Fibroblast of lung (primary cell): ENCODE measurements at regions not wholly inside any gene's neighbourhood (a gene's known extent, or its start where the extent isn't known, plus 50 kb on each side); places are given as distances from the start of the nearest gene placed in this dataset.
"Not testable (repeated sequence)": the region's sequence is repeated elsewhere in the genome, so short reads cannot be mapped to it uniquely, and the experiment has no call there.

Experiments used
- DNase-seq, 2 donors: peaks; one replicate each; pipeline versions ENCODE4 v3.0.0 to v3.0.0-alpha.2; 2010; ENCODE audit warnings: low read depth in 2 of 2
- H2AFZ ChIP-seq: 2 replicates; pipeline ENCODE4 v1.5.1; 2012; ENCODE audit warnings: low read length, control low read depth, inconsistent platforms
- H3K27ac ChIP-seq: 2 replicates; pipeline ENCODE4 v1.5.1; 2011; ENCODE audit warnings: low read length, control low read depth; ENCODE audit not compliant: insufficient read depth
- H3K27me3 ChIP-seq: 2 replicates; pipeline ENCODE4 v1.5.1; 2011; ENCODE audit warnings: mild to moderate bottlenecking, low read length; ENCODE audit not compliant: control insufficient read depth, insufficient read depth
- H3K36me3 ChIP-seq: 2 replicates; pipeline ENCODE4 v1.5.1; 2011; ENCODE audit warnings: low read length; ENCODE audit not compliant: control insufficient read depth, insufficient read depth
- H3K4me1 ChIP-seq: 2 replicates; pipeline ENCODE4 v1.5.1; 2011; ENCODE audit warnings: low read length; ENCODE audit not compliant: control insufficient read depth, insufficient read depth; ENCODE audit errors: extremely low read depth
- H3K4me2 ChIP-seq: 2 replicates; pipeline ENCODE4 v1.5.1; 2011; ENCODE audit warnings: low read length, control low read depth; ENCODE audit not compliant: insufficient read depth; ENCODE audit errors: extremely low read depth
- H3K4me3 ChIP-seq, 4 experiments: fragments of 200-600 bp in 1 of 4; sonication (generic) in 1 of 4; replicated peaks in 1 of 4; 2 replicates each; pipeline ENCODE4 v1.5.1; 2011 to 2016; ENCODE audit warnings: low read length in 4 of 4, low read depth in 3 of 4, mild to moderate bottlenecking in 3 of 4, control low read depth in 2 of 4, inconsistent platforms in 1 of 4, mixed read lengths in 1 of 4; ENCODE audit not compliant: insufficient read depth in 1 of 4; ENCODE audit errors: control extremely low read depth in 1 of 4
- H3K79me2 ChIP-seq: 2 replicates; pipeline ENCODE4 v1.5.1; 2012; ENCODE audit warnings: mild to moderate bottlenecking, low read length, inconsistent platforms; ENCODE audit not compliant: control insufficient read depth, insufficient read depth
- H3K9ac ChIP-seq: 2 replicates; pipeline ENCODE4 v1.5.1; 2011; ENCODE audit warnings: mild to moderate bottlenecking, low read length, control low read depth; ENCODE audit not compliant: insufficient read depth
- H3K9me3 ChIP-seq: 2 replicates; pipeline ENCODE4 v1.5.1; 2012; ENCODE audit warnings: low read depth, low read length; ENCODE audit not compliant: control insufficient read depth, insufficient read depth
- H4K20me1 ChIP-seq: 2 replicates; pipeline ENCODE4 v1.5.1; 2011; ENCODE audit warnings: low read length; ENCODE audit not compliant: control insufficient read depth, insufficient read depth; ENCODE audit errors: extremely low read depth
- CTCF ChIP-seq, 2 donors: IDR thresholded peaks in 1 of 2; conservative IDR thresholded peaks in 1 of 2; 1 replicate in 1 of 2; 2 replicates in 1 of 2; pipeline ENCODE4 v1.5.1; 2011 to 2012; ENCODE audit warnings: low read length in 2 of 2, control low read depth in 1 of 2, inconsistent platforms in 1 of 2, low read depth in 1 of 2, mild to moderate bottlenecking in 1 of 2
- EZH2 ChIP-seq: IDR thresholded peaks from 2 replicates; pipeline ENCODE4 v1.5.1; 2012; ENCODE audit warnings: low read length, control low read depth, mild to moderate bottlenecking; ENCODE audit errors: missing control alignments

DNA sequence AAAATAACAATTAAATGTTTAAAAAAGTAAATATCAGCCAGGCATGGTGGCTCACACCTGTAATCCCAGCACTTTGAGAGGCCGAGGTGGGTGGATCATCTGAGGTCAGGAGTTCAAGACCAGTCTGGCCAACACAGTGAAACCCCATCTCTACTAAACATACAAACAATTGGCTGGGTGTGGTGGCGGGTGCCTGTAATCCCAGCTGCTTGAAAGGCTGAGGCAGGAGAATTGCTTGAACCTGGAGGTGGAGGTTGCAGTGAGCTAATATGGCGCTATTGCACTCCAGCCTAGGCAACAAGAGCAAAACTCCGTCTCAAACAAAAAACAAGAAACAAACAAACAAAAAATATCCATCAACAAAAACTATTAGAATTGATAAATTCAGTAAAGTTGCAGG, 77.5 kb downstream of the SNX5 start:
- H3K27me3 ChIP-seq, H3K9ac ChIP-seq, H3K9me3 ChIP-seq, H3K36me3 ChIP-seq, H3K4me2 ChIP-seq, H2AFZ ChIP-seq, DNase-seq, H3K79me2 ChIP-seq, H3K4me1 ChIP-seq, H4K20me1 ChIP-seq, H3K27ac ChIP-seq, H3K4me3 ChIP-seq: not testable (repeated sequence)

DNA sequence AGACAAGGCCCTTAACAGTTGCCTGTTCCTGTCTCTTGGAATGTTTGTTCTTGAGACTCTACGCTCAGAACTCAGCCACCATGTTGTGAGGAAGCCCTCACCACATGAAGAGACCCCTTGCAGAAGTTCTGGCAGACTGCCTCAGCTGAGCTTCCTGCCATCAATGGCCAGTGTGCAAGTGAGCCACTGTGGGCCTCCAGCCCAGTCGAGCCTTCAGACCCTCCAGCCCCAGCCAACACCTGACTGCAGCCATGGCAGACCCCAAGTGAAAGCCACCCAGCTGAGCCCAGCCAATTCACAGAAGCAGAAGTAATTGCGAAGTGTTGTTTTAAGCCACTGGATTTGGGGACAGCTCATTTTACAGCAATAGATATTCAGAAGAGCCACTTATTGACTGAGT, 78.3 kb downstream of the SNX5 start:
- no peaks in the 10 kb centered on the region for H3K4me1 ChIP-seq
- TF ChIP-seq EZH2 (no peak), CTCF (conservative IDR thresholded peaks at IDR 0.05 in 1 of 2, IDR thresholded peaks at IDR 0.05 in 1 of 2; ENCODE audit: low read depth in 1 of 2, low read length in 2 of 2) (no peak)

GRCh38 chr20:17889226-17889625, 79.4 kb downstream of the SNX5 start:
- Histone ChIP-seq H3K4me3 (no peak overlapping the region), H3K27me3 (no peaks in the 10 kb centered on the region), H3K79me2 (no peaks in the 10 kb centered on the region), H3K4me2 (no peak overlapping the region), H3K4me1 (no peaks in the 10 kb centered on the region), H4K20me1 (no peaks in the 10 kb centered on the region), H3K9me3 (no peaks in the 10 kb centered on the region), H3K36me3 (no peaks in the 10 kb centered on the region), H3K27ac (no peak overlapping the region), H3K9ac (no peak overlapping the region), H2AFZ (no peak overlapping the region)
- peak; percentile 41 to 68 for DNase-seq
- peak; percentile 30 to 33 for TF ChIP-seq CTCF (conservative IDR thresholded peaks at IDR 0.05 in 1 of 2, IDR thresholded peaks at IDR 0.05 in 1 of 2; ENCODE audit: low read depth in 1 of 2, low read length in 2 of 2)
- TF ChIP-seq EZH2 = no peak

More for the DNA sequence above, 78.3 kb downstream of the SNX5 start:
- Histone ChIP-seq H3K27me3 (no peaks in the 10 kb centered on the region), H3K9ac (no peak overlapping the region), H3K4me2 (no peak overlapping the region), H3K9me3 (no peaks in the 10 kb centered on the region), H3K27ac (no peak overlapping the region), H3K4me3 (no peak overlapping the region), H3K36me3 (no peaks in the 10 kb centered on the region), H2AFZ (no peak overlapping the region), H3K79me2 (no peaks in the 10 kb centered on the region), H4K20me1 (no peaks in the 10 kb centered on the region)
- DNase-seq = no peak

DNA sequence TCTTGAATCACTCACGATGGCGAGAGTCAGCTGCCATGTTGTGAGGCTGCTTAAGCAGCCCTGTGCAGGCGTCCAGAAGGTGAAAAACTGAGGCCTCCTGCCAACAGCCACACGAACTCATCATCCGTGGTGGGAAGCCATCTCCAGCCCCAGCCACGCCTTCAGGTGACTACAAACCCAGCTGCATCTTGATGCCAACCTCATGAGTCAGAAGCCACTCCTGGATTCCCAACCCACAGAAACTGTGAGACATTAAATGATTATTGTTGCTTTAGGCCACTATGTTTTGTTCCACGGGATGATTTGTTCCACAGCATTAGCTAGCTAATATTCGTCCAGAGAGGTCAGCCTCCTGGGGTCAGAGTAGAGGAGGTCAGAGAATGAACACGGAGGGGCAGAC, 80.5 kb downstream of the SNX5 start:
- no peak overlapping the region for H3K4me2 ChIP-seq
- no peaks in the 10 kb centered on the region for H3K79me2 ChIP-seq
- TF ChIP-seq EZH2 = no peak
- no peak for TF ChIP-seq CTCF (conservative IDR thresholded peaks at IDR 0.05 in 1 of 2, IDR thresholded peaks at IDR 0.05 in 1 of 2; ENCODE audit: low read depth in 1 of 2, low read length in 2 of 2)
- H3K9me3 ChIP-seq = no peaks in the 10 kb centered on the region
- H3K27ac ChIP-seq = no peak overlapping the region
- no peak overlapping the region for H3K9ac ChIP-seq
- no peak overlapping the region for H2AFZ ChIP-seq
- H3K4me3 ChIP-seq = no peak overlapping the region
- no peaks in the 10 kb centered on the region for H4K20me1 ChIP-seq
- no peaks in the 10 kb centered on the region for H3K4me1 ChIP-seq
- DNase-seq = peak in 1 of 2 donors; percentile 28
- H3K27me3 ChIP-seq = no peaks in the 10 kb centered on the region
- no peaks in the 10 kb centered on the region for H3K36me3 ChIP-seq
